GM12891 (cell line): ENCODE measurements at regions not wholly inside any gene's neighbourhood (a gene's known extent, or its start where the extent isn't known, plus 50 kb on each side); places are given as distances from the start of the nearest gene placed in this dataset.

Experiments used
- DNase-seq: peaks from one replicate; pipeline ENCODE4 v3.0.0; 2011; ENCODE audit warnings: low spot score; ENCODE audit not compliant: insufficient read length
- FAIRE-seq: peaks from 2 replicates; lab custom pipeline; 2011; peaks lifted over from hg19 to GRCh38; lab: Jason Lieb, UNC
- PAX5 ChIP-seq: IDR thresholded peaks from 2 replicates; pipeline ENCODE4 v1.6.1; 2011; ENCODE audit warnings: low read length, moderate library complexity, mild to moderate bottlenecking; ENCODE audit not compliant: insufficient read depth, severe bottlenecking
- POLR2A ChIP-seq: IDR thresholded peaks from 2 replicates; pipeline ENCODE4 v1.6.1; 2011; ENCODE audit warnings: low read depth, low read length, control low read depth
- POLR2AphosphoS5 ChIP-seq: IDR thresholded peaks from 2 replicates; pipeline ENCODE4 v1.6.1; 2011; ENCODE audit warnings: low read depth, low read length, control low read depth
- POU2F2 ChIP-seq: IDR thresholded peaks from 2 replicates; pipeline ENCODE4 v1.6.1; 2011; ENCODE audit warnings: low read depth, mild to moderate bottlenecking, control low read depth, low read length, moderate library complexity
- SPI1 ChIP-seq: IDR thresholded peaks from 2 replicates; pipeline ENCODE4 v1.6.1; 2011; ENCODE audit warnings: low read depth, low read length, control low read depth
- TAF1 ChIP-seq: IDR thresholded peaks from 2 replicates; pipeline ENCODE4 v1.6.1; 2011; ENCODE audit warnings: low read depth, low read length, control low read depth

DNA sequence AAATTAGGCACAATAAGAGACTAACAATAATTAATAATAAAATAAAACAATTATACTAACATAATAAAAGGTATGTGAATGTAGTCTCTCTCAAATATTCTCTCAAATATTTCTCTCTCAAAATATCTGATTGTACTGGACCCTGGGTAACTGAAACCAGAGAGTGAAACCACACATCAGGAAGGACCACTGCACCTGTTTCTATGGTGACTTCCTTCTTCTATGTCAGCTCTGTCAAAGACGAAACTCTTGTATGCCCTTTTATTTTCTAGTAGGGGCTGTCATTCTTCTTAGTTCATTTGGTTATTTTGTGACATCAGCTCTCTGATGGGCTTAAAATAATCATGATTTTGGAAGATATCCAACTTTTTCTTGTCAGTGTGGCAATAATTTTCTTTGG is 428.0 kb upstream of the TPK1 start:
- DNase-seq (no peak), FAIRE-seq (no peak)
- TF ChIP-seq POLR2A (no peak), TAF1 (no peak), POLR2AphosphoS5 (no peak), POU2F2 (no peak), PAX5 (no peak), SPI1 (no peak)

DNA sequence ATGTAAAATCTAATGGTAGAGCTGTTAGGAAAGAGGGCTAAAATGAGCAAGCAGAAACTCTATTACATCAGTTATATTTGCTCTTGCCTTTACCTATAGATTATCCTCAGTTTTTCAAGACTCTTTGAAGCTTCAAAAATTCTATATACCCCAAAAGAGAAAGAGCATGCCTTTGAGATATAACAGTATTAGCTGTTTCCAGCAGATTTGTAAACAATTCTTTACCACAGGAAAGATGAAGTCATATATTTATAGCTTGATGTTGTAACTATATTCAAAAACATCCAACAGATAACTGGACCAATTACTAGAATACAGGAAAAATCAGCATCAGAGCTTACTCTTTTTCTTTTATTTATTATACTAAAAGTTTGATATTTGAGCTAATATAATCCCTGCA is 416.2 kb upstream of the TPK1 start:
- DNase-seq = no peak
- FAIRE-seq = no peak
- TF ChIP-seq TAF1 (no peak), SPI1 (no peak), PAX5 (no peak), POU2F2 (no peak), POLR2A (no peak), POLR2AphosphoS5 (no peak)

DNA sequence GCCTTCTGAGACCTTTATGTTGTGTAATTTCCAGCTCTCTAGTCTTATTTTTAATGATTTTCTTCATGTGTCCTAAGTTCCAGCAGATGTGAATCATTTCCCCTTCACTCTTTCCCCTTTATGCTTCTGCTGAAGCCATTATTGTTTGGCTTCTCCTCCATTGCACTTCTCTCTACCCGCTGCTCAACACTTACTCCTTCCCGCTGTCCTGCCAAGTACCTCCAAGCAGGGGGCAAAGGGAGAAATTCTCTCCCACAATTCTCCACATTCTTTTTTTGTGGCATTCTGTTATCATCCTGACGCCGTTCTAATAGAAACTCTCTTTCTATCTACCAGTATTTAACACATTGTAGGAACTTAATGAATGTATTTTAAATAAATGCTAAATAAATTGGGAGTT is 388.9 kb upstream of the TPK1 start:
- DNase-seq = no peak
- FAIRE-seq = no peak
- TF ChIP-seq TAF1 (no peak), SPI1 (no peak), POU2F2 (no peak), POLR2A (no peak), PAX5 (no peak), POLR2AphosphoS5 (no peak)

DNA sequence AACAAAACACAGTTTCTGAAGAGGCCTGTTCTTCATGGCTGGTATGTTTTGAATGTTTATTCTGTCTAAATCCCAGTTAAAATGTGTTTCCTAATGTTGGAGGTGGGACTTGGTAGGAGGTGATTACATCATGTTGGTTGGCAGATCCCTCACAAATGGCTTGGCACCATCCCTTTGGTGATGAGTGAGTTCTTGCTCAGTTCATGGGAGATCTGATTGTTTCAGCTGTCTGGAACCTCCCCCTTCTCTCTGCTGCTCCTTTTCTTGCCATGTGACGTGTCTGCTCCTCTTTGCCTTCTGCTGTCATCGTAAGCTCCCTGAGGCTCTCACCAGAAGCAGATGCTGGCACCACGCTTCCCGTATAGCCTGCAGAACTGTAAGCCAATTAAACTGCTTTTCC is 383.6 kb upstream of the TPK1 start:
- no peak for FAIRE-seq
- DNase-seq = no peak
- no peak for TF ChIP-seq SPI1
- no peak for TF ChIP-seq POLR2AphosphoS5
- TF ChIP-seq POU2F2 = no peak
- no peak for TF ChIP-seq PAX5
- no peak for TF ChIP-seq POLR2A
- no peak for TF ChIP-seq TAF1

DNA sequence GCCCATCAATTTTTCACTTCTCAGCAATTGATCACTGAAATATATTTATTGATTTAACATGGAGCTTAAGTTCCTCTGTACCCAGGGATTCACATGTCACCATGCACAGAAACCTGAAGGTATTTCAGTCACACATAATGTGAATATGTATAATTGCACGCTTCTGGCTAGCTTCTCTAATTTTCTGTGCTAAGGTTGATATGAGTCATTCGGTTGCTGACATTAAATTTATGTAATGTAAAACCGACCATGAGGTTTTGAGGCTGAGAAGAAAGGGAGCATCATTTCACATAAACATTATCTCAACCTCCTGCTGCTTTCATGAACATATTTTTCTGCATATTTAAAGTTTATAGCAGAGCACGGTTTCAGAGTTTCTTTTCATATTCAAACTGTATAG is 381.0 kb upstream of the TPK1 start:
- FAIRE-seq = no peak
- no peak for DNase-seq
- no peak for TF ChIP-seq POLR2AphosphoS5
- no peak for TF ChIP-seq TAF1
- no peak for TF ChIP-seq POU2F2
- TF ChIP-seq PAX5 = no peak
- no peak for TF ChIP-seq SPI1
- TF ChIP-seq POLR2A = no peak

DNA sequence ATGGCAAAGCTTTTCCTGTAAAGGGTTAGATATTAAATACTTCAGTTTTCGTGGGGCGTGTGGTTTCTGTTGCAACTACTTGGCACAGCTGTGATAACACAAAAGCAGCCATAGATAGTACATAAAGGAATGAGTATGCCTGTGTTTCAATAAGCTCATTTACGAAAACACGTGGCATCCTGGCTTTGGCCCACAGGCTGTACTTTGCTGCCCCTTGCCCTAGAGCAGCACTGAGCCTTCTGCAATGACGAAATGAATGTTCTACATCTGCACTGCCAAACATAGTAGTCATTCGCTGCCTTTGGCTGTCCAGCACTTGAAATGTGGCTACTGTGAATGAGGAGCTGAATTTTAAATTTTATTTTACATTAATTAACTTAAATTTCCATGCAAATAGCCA is 376.2 kb upstream of the TPK1 start:
- TF ChIP-seq TAF1 (no peak), POLR2AphosphoS5 (no peak), POLR2A (no peak), SPI1 (no peak), POU2F2 (no peak), PAX5 (no peak)
- DNase-seq (no peak), FAIRE-seq (no peak)

DNA sequence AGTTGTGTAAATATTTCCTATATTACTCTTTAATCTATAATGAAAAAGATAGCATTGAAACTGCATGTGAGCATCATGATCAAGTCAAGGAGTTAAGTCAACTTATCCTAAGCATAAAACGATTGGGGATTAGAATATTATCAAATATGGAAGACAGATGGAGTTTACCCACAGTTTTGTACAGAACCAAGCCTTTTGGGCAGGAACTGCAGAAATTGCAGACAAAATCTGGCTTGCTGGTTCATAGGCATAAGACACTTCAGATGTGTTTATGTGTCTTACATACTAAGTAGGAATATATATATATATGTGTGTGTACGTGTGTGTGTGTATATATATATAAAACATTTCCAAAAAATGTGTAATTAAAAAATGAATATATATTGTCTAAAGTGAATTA is 375.4 kb upstream of the TPK1 start:
- no peak for TF ChIP-seq PAX5
- no peak for FAIRE-seq

DNA sequence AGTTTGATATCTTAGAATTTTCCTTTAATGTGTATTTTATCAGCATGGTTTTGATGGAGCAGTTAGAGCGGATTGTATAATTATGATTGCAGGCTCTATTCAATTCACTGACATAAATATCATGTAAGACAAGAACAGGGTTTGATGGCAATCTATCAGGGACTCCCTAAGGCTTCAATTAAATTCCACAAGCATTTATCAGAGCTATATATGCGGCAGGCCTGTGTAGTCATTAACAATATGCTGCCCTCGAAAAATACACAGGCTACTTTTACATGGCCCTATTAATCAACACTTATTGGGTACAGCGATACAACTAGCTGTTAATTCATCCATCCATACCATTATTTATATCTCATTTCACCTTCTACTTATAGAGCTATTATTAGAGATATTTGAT is 358.1 kb upstream of the TPK1 start:
- TF ChIP-seq POLR2A = no peak
- TF ChIP-seq SPI1 = no peak
- no peak for TF ChIP-seq PAX5
- TF ChIP-seq POU2F2 = no peak
- TF ChIP-seq POLR2AphosphoS5 = no peak
- no peak for TF ChIP-seq TAF1
- FAIRE-seq (no peak), DNase-seq (no peak)

More for the DNA sequence above, 375.4 kb upstream of the TPK1 start:
- no peak for DNase-seq

DNA sequence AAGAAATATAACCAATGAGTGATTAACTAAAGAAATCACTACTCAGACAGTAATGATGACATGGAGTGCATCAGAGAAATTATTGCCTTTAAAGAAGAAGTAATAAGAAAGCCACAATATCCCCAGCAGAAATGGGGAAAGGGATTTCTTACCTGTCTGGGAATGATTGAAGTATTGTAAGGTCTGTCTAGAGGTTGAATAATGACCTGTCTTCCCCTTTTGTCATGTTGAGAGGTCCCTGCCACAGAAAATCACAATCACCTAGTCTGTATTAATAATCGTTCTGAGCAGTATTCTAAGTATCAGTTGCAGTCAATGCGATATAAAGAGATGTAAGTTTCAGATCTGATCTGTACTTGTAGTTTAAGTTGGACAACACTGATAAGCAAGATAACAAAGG is 349.1 kb upstream of the TPK1 start:
- no peak for TF ChIP-seq SPI1
- DNase-seq (no peak), FAIRE-seq (no peak)

DNA sequence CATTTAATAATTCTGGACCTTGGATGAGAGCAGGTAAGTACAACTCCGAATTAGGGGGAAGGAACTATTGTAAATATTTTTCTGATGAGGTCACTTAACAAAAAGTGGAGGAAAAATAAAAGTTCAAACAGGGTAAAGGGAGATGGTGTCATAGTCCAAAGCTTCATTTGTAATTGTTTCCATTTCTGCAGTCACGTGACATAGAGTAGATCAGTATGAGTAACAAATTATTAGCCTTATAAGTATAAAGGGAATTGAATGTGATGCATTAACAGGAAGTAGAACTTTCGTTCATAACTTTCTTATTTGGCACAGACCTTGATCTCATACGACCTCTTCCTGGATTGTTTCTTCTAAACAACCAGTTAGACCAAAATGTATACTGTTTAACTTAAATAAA is 347.2 kb upstream of the TPK1 start:
- no peak for DNase-seq
- FAIRE-seq = no peak

DNA sequence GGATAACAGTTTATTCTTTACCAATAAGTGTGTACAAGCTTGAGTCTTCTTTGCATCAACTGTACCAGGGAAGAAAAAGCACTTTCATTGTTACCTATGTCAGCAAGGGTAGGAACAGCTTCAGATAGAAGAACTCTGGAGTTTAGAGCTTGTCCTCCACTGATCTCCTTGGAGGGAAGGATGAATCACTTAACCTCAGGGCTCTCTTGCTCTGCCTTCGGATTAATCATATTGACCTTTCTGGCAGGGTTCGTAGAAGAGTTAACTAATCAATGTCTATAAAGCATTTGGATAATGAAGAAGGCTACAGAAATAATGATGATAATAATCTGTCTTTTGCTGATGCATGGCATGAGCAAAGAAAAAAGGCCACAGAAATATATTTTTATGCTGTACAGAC is 339.5 kb upstream of the TPK1 start:
- TF ChIP-seq PAX5 (no peak), POLR2AphosphoS5 (no peak), POLR2A (no peak), SPI1 (no peak), POU2F2 (no peak), TAF1 (no peak)
- no peak for FAIRE-seq
- DNase-seq = no peak

More for the DNA sequence above, 347.2 kb upstream of the TPK1 start:
- no peak for TF ChIP-seq SPI1

DNA sequence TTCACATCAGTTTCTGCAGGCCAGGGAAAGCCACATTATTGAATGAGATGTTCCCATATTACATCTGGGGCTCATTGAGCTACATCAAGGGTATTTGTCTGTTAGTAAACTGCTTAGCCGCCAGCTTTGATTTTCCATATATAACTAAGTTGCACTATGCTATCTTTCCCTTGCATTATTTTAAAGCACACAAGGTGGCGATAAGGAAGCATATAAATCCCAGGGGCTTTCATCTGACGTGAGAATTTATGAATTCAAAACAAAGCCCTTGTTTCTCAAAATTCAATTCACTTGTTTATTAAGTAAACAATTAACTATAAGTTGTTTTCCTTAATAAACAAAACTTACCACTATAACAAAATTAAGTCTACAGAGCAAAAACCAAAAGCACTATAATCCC is 334.1 kb upstream of the TPK1 start:
- DNase-seq = no peak

More for the DNA sequence above, 334.1 kb upstream of the TPK1 start:
- no peak for FAIRE-seq
- TF ChIP-seq TAF1 = no peak
- TF ChIP-seq SPI1 = no peak
- no peak for TF ChIP-seq PAX5
